ENCODE measurements at regions not wholly inside any gene's neighbourhood (a gene's known extent, or its start where the extent isn't known, plus 50 kb on each side); places are given as distances from the start of the nearest gene placed in this dataset.

- TF ChIP-seq CTCF (IDR thresholded peaks at IDR 0.05; ENCODE audit: insufficient read depth, low read length, severe bottlenecking) = no peak
- DNase-seq (ENCODE audit: low read depth) (no peak), FAIRE-seq (peak; percentile 28)
- Histone ChIP-seq H3K4me3 (ENCODE audit: low read depth, low read length) (no peak overlapping the region), H3K27me3 (ENCODE audit: control insufficient read depth, insufficient read depth, low read length) (no peaks in the 10 kb centered on the region), H3K36me3 (ENCODE audit: control insufficient read depth, insufficient read depth, low read length) (no peaks in the 10 kb centered on the region)
Measured at GRCh38 chr3:187919544-187919943, 174.3 kb upstream of the BCL6 start.

GRCh38 chr3:187920030-187920429, 174.8 kb upstream of the BCL6 start:
- Histone ChIP-seq H3K4me3 (ENCODE audit: low read depth, low read length) (no peak overlapping the region), H3K36me3 (ENCODE audit: control insufficient read depth, insufficient read depth, low read length) (no peaks in the 10 kb centered on the region), H3K27me3 (ENCODE audit: control insufficient read depth, insufficient read depth, low read length) (no peaks in the 10 kb centered on the region)
- no peak for TF ChIP-seq CTCF (IDR thresholded peaks at IDR 0.05; ENCODE audit: insufficient read depth, low read length, severe bottlenecking)
- FAIRE-seq = no peak
- peak; percentile 84 for DNase-seq (ENCODE audit: low read depth)

- H3K36me3 ChIP-seq (ENCODE audit: control insufficient read depth, insufficient read depth, low read length) = no peaks in the 10 kb centered on the region
- no peak for TF ChIP-seq CTCF (IDR thresholded peaks at IDR 0.05; ENCODE audit: insufficient read depth, low read length, severe bottlenecking)
- no peak for FAIRE-seq
Measured at GRCh38 chr3:187920913-187921312, 175.6 kb upstream of the BCL6 start.

GRCh38 chr3:187921391-187922074, 176.3 kb upstream of the BCL6 start:
- H3K4me3 ChIP-seq (ENCODE audit: low read depth, low read length) = no peak overlapping the region
- no peaks in the 10 kb centered on the region for H3K36me3 ChIP-seq (ENCODE audit: control insufficient read depth, insufficient read depth, low read length)
- DNase-seq (ENCODE audit: low read depth) (peak; percentile 70), FAIRE-seq (no peak)
- H3K27me3 ChIP-seq (ENCODE audit: control insufficient read depth, insufficient read depth, low read length) = no peaks in the 10 kb centered on the region
- TF ChIP-seq CTCF (IDR thresholded peaks at IDR 0.05; ENCODE audit: insufficient read depth, low read length, severe bottlenecking) = no peak

More at GRCh38 chr3:187920913-187921312, 175.6 kb upstream of the BCL6 start:
- DNase-seq (ENCODE audit: low read depth) = no peak
- H3K4me3 ChIP-seq (ENCODE audit: low read depth, low read length) = no peak overlapping the region
- H3K27me3 ChIP-seq (ENCODE audit: control insufficient read depth, insufficient read depth, low read length) = no peaks in the 10 kb centered on the region

GRCh38 chr3:187922704-187923416, 177.6 kb upstream of the BCL6 start:
- Histone ChIP-seq H3K27me3 (ENCODE audit: control insufficient read depth, insufficient read depth, low read length) (no peaks in the 10 kb centered on the region), H3K36me3 (ENCODE audit: control insufficient read depth, insufficient read depth, low read length) (no peaks in the 10 kb centered on the region), H3K4me3 (ENCODE audit: low read depth, low read length) (no peak overlapping the region)
- DNase-seq (ENCODE audit: low read depth) (peak; percentile 65), FAIRE-seq (no peak)
- TF ChIP-seq CTCF (IDR thresholded peaks at IDR 0.05; ENCODE audit: insufficient read depth, low read length, severe bottlenecking) = no peak
